Naive B cell (primary cell): ENCODE measurements at regions not wholly inside any gene's neighbourhood (a gene's known extent, or its start where the extent isn't known, plus 50 kb on each side); places are given as distances from the start of the nearest gene placed in this dataset.

Experiments used
- ATAC-seq, 2 donors: fragments of 150-1000 bp; cut with Tn5 transposase; 2 replicates each; pipeline ENCODE4 v1.10.0; 2021; ENCODE audit warnings: low read depth in 2 of 2, mild to moderate bottlenecking in 2 of 2, moderate library complexity in 2 of 2
- DNase-seq: peaks from one replicate; pipeline ENCODE4 v3.0.0; 2022
- H3K27ac Mint-ChIP-seq, 6 donors: one replicate each; pipeline ENCODE4 v1.8.0; 2020 to 2022; ENCODE audit warnings: mild to moderate bottlenecking in 6 of 6, mixed read lengths in 6 of 6, moderate library complexity in 5 of 6, inconsistent platforms in 2 of 6
- H3K27me3 Mint-ChIP-seq, 3 donors: one replicate each; pipeline ENCODE4 v1.8.0; 2021 to 2022; ENCODE audit warnings: mixed read lengths in 3 of 3, mild to moderate bottlenecking in 1 of 3
- H3K36me3 Mint-ChIP-seq, 2 donors: one replicate each; pipeline ENCODE4 v1.8.0; 2020 to 2022; ENCODE audit warnings: mixed read lengths in 2 of 2, inconsistent platforms in 1 of 2, mild to moderate bottlenecking in 1 of 2
- H3K4me1 Mint-ChIP-seq, 3 donors: one replicate each; pipeline ENCODE4 v1.8.0; 2020 to 2022; ENCODE audit warnings: mixed read lengths in 3 of 3, inconsistent platforms in 1 of 3, mild to moderate bottlenecking in 1 of 3, moderate library complexity in 1 of 3
- H3K4me3 Mint-ChIP-seq, 8 donors: one replicate each; pipeline ENCODE4 v1.8.0; 2020 to 2022; ENCODE audit warnings: mild to moderate bottlenecking in 8 of 8, mixed read lengths in 8 of 8, moderate library complexity in 8 of 8, inconsistent platforms in 2 of 8
- H3K9me3 Mint-ChIP-seq, 7 donors: one replicate each; pipeline ENCODE4 v1.8.0; 2020 to 2022; ENCODE audit warnings: mixed read lengths in 7 of 7, mild to moderate bottlenecking in 5 of 7, inconsistent platforms in 2 of 7, moderate library complexity in 1 of 7

- Mint-ChIP-seq H3K4me1 (peaks cover 7 to 9% (median 7%) of the 10 kb centered on the region in 3 donors), H3K27me3 (peaks cover 33% of the 10 kb centered on the region in 3 donors), H3K36me3 (no peaks in the 10 kb centered on the region)
These were observed 112.2 kb downstream of the TEX26 start for GRCh38 chr13:31044364-31045285.

DNA sequence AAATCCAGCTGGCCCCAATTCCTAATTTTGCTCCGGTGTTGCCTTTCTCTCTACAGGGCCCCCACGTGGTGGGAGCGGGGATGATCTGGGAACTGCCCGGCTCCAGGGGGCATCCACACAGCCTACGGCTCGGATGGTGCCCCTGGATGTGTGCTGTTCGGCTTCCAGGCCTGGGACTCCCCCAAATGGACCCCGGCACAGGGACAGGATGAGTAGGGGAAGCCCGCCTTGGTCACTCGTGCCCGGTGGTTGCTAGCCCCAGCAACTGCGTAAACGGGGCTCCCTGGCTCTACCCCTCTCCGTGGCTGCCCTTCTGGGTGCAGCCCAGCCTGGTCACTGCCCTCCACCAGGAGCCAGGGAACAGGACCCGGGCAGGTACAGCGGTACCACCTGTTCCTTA, 111.5 kb downstream of the TEX26 start:
- peak overlapping the region in 3 of 6 donors; percentile 43 to 53 (median 48) for H3K27ac Mint-ChIP-seq
- peaks cover 39 to 40% (median 40%) of the 10 kb centered on the region in 3 donors for H3K27me3 Mint-ChIP-seq
- peak overlapping the region in 1 of 8 donors; percentile 31 for H3K4me3 Mint-ChIP-seq
- H3K4me1 Mint-ChIP-seq: peaks cover 14 to 16% (median 14%) of the 10 kb centered on the region in 3 donors
- peak; percentile 12 to 16 for ATAC-seq
- H3K36me3 Mint-ChIP-seq: no peaks in the 10 kb centered on the region
- H3K9me3 Mint-ChIP-seq: peaks cover 0 to 2% (median 0%) of the 10 kb centered on the region in 7 donors
- DNase-seq: no peak

More at GRCh38 chr13:31044364-31045285, 112.2 kb downstream of the TEX26 start:
- DNase-seq (peak; percentile 51), ATAC-seq (peak; percentile 92 to 94)
- H3K27ac Mint-ChIP-seq: peak overlapping the region in 1 of 6 donors; percentile 48
- peaks cover 0 to 2% (median 0%) of the 10 kb centered on the region in 7 donors for H3K9me3 Mint-ChIP-seq
- peak overlapping the region in 2 of 8 donors; percentile 31 to 37 for H3K4me3 Mint-ChIP-seq

DNA sequence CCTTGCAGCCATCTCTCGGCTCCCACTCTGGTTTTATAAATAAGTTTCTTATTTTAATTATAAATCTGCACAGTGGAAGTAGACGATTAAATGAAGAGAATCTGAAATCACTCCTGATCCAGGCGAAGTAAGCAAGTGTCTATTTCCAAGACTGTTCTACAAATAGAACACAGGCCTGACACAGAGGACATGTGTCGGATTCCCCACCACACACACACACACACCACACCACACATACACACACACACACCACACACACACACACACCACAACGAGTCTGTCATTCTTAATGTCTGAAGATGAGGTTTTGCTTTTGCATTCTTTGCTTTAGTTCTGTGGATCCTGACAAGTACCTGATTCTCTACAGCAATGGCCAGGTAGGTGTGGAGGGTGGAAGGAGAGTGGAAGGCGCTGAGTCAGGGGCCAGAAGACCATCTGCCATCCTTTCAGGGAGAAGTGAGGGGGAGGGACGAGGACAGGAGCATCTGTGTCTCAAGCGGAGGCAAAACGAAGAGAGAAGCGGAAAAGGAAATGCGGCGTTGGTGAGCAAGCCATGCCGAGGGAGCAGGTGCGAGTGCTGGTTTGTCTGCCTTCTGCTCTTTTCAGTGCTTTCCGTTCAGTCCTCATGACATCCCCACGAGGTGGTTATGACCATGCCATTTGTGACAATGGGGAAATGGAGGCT, 110.2 kb downstream of the TEX26 start:
- Mint-ChIP-seq H3K27ac (no peak overlapping the region), H3K9me3 (peaks cover 0 to 2% (median 0%) of the 10 kb centered on the region in 7 donors), H3K4me1 (peaks cover 18 to 23% (median 20%) of the 10 kb centered on the region in 3 donors), H3K4me3 (peak overlapping the region in 1 of 8 donors; percentile 9), H3K27me3 (peaks cover 41 to 49% (median 47%) of the 10 kb centered on the region in 3 donors), H3K36me3 (no peaks in the 10 kb centered on the region)
- DNase-seq (no peak), ATAC-seq (no peak)

DNA sequence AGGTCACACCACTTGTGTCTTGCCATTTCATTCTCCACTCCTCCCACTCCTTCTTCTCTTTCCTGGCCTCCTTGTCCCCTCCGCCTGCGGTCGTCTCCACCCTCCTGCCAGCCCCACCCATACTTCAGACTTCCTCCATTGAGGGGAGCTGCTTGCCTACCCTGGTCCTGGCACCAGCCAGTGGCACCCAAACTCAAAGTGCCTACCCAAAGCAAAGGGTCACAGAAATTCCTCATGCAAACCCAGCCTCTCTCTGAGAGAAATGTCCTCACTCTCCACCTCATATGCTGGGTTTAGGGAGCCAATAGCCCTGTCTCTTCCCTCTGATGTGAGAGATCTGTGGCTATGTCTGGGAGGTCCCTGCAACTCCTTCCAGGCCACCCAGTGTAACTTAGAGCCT, 109.6 kb downstream of the TEX26 start:
- no peak for ATAC-seq
- H3K4me1 Mint-ChIP-seq: peaks cover 18 to 23% (median 20%) of the 10 kb centered on the region in 3 donors
- peaks cover 0 to 2% (median 0%) of the 10 kb centered on the region in 7 donors for H3K9me3 Mint-ChIP-seq
- no peak overlapping the region for H3K4me3 Mint-ChIP-seq
- peaks cover 41 to 50% (median 49%) of the 10 kb centered on the region in 3 donors for H3K27me3 Mint-ChIP-seq
- H3K36me3 Mint-ChIP-seq: no peaks in the 10 kb centered on the region
- DNase-seq: no peak
- no peak overlapping the region for H3K27ac Mint-ChIP-seq

- peaks cover 0 to 1% (median 0%) of the 10 kb centered on the region in 7 donors for H3K9me3 Mint-ChIP-seq
- peaks cover 13 to 20% (median 15%) of the 10 kb centered on the region in 3 donors for H3K4me1 Mint-ChIP-seq
- H3K36me3 Mint-ChIP-seq: no peaks in the 10 kb centered on the region
- ATAC-seq (peak; percentile 23 to 27), DNase-seq (no peak)
- peak overlapping the region in 3 of 6 donors; percentile 2 to 77 (median 67) for H3K27ac Mint-ChIP-seq
- H3K27me3 Mint-ChIP-seq: peaks cover 47 to 61% (median 55%) of the 10 kb centered on the region in 3 donors
- H3K4me3 Mint-ChIP-seq: peak overlapping the region in 5 of 8 donors; percentile 8 to 61 (median 43)
These were observed 106.5 kb downstream of the TEX26 start for GRCh38 chr13:31038834-31039552.

DNA sequence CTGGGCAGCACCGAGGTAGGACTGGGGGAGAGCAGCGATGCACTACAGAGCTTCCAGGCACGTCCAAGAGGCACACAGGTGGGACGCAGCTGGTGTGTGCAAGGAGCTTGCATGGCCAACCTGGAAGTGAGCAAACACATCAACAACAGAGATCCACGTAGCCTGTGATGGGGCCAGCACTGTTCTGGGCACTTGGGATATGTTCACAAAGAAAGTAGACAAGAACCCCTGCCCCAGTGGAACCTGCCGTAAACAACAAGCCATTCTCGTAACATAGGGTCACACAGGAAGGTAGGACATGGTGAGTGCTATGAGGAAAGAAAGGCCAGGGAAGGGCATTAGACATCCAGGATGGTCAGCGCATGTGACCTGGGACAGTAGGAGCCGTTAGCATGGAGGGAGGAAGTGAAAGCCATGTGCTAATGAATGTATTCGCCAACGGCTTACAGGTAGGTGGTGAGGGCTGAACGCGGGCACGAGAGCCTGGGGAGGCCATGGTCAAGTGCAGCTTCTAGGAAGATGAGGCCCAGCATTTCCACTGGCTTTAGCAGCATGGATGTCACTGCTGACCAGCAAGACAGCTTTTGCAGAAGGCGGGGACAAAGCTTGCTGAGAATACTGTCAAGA, 105.5 kb downstream of the TEX26 start:
- Mint-ChIP-seq H3K9me3 (peaks cover 0 to 1% (median 0%) of the 10 kb centered on the region in 7 donors), H3K4me3 (peak overlapping the region in 3 of 8 donors; percentile 0 to 55 (median 10)), H3K27ac (peak overlapping the region in 3 of 6 donors; percentile 2 to 48 (median 43)), H3K27me3 (peaks cover 45 to 56% (median 46%) of the 10 kb centered on the region in 3 donors), H3K36me3 (no peaks in the 10 kb centered on the region), H3K4me1 (peaks cover 13 to 20% (median 15%) of the 10 kb centered on the region in 3 donors)
- ATAC-seq (no peak), DNase-seq (no peak)

DNA sequence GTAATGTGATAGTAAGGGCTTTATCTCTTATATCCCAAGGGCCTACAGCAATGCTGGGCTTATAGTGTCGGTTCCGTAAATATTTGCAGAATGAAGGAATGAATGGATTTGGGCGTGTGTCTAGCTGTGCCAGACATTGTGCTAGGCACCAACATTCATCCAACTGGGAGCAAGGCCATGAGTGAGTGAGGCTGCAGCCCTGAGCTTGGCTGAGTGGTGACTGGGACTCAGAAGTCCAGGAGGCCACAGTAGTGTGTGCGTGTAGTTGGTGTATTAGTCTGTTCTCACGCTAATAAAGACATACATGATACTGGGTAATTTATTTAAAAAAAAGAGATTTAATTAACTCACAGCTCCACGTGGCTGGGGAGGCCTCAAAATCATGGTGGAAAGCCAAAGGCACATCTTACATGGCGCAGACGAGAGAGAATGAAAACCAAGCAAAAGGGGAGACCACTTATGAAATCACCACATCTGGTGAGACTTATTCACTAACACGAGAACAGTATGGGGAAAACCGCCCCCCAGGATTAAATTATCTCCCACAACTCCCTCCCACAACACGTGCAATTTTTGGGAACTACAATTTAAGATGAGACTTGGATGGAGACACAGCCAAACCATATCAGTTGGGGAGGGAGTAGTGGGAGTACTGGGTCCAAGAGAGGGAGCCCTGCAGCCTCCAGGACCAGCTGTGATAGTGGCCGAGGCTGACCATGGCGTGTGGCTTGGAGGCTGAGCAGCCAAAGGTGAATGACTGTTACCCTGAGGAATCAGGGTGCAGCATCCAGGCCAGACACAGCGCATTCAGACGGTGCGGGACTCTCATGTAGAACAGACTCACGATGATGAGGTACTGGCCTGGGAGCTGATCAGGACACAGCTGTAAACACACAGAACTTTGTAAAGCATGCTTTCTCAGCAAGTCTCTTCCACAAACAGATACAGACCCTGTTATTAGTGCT, 104.6 kb downstream of the TEX26 start:
- Mint-ChIP-seq H3K36me3 (no peaks in the 10 kb centered on the region), H3K27ac (peak overlapping the region in 1 of 6 donors; percentile 22), H3K27me3 (peaks cover 39 to 56% (median 45%) of the 10 kb centered on the region in 3 donors), H3K4me3 (no peak overlapping the region), H3K9me3 (no peaks in the 10 kb centered on the region), H3K4me1 (peaks cover 13 to 15% (median 15%) of the 10 kb centered on the region in 3 donors)
- no peak for DNase-seq
- ATAC-seq: no peak

GRCh38 chr13:31035185-31035965, 102.9 kb downstream of the TEX26 start:
- H3K9me3 Mint-ChIP-seq: no peaks in the 10 kb centered on the region
- no peaks in the 10 kb centered on the region for H3K36me3 Mint-ChIP-seq
- no peak for ATAC-seq
- H3K27me3 Mint-ChIP-seq: peaks cover 30 to 56% (median 50%) of the 10 kb centered on the region in 3 donors
- H3K4me3 Mint-ChIP-seq: no peak overlapping the region
- H3K27ac Mint-ChIP-seq: no peak overlapping the region
- peaks cover 13 to 15% (median 15%) of the 10 kb centered on the region in 3 donors for H3K4me1 Mint-ChIP-seq
- no peak for DNase-seq

GRCh38 chr13:31032528-31033113, 100.2 kb downstream of the TEX26 start:
- H3K27me3 Mint-ChIP-seq: peaks cover 17 to 55% (median 46%) of the 10 kb centered on the region in 3 donors
- no peak for ATAC-seq
- no peak overlapping the region for H3K4me3 Mint-ChIP-seq
- no peak overlapping the region for H3K27ac Mint-ChIP-seq
- no peak for DNase-seq
- no peaks in the 10 kb centered on the region for H3K36me3 Mint-ChIP-seq
- H3K9me3 Mint-ChIP-seq: peaks cover 0 to 2% (median 0%) of the 10 kb centered on the region in 7 donors
- no peaks in the 10 kb centered on the region for H3K4me1 Mint-ChIP-seq

DNA sequence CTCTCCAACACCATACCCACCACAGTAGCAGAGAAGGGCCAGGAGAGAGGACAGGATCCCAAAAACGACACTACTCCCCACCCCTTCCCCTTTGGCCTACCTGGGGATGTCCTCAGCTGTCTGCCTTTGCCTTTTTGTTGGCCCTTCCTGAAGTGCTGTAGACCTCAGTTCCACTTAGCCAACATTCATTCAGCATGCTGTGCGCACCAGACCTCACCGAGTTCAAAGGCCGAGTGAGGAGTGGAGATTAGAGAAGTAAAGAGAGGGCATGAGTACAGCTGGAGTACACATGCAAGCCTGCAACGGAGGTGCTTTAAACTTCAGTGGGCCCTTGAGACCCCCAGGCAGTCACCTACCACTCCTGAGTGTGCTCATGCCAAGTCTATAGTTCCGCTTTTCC, 99.0 kb downstream of the TEX26 start:
- peaks cover 15 to 53% (median 45%) of the 10 kb centered on the region in 3 donors for H3K27me3 Mint-ChIP-seq
- H3K4me3 Mint-ChIP-seq: peak overlapping the region in 1 of 8 donors; percentile 74
- H3K36me3 Mint-ChIP-seq: no peaks in the 10 kb centered on the region
- DNase-seq (no peak), ATAC-seq (no peak)
- peaks cover 0 to 2% (median 0%) of the 10 kb centered on the region in 7 donors for H3K9me3 Mint-ChIP-seq
- H3K27ac Mint-ChIP-seq: peak overlapping the region in 1 of 6 donors; percentile 51
- no peaks in the 10 kb centered on the region for H3K4me1 Mint-ChIP-seq

DNA sequence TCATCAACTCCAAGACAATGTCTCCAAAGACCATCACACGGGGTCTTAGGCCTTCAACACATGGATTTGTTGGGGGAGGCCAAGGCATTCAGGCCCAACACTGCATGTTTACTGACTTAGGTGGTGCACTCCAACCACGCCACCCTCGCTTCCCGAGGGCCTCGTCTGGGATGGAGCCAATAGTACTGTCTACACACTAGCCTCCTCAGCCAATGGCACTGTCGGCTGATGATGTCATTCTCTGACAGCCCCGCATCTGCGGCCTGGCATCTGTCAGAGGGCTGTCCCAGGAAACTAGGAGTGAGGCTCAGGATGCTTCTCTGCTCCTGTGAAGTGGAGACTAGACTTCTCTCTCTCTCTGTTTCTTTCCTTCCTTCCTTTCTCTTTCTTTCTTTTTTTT, 96.6 kb downstream of the TEX26 start:
- H3K27me3 Mint-ChIP-seq: peaks cover 6 to 44% (median 31%) of the 10 kb centered on the region in 3 donors
- ATAC-seq: no peak
- H3K36me3 Mint-ChIP-seq: no peaks in the 10 kb centered on the region
- H3K4me3 Mint-ChIP-seq: no peak overlapping the region
- no peaks in the 10 kb centered on the region for H3K4me1 Mint-ChIP-seq
- H3K9me3 Mint-ChIP-seq: peaks cover 0 to 2% (median 0%) of the 10 kb centered on the region in 7 donors
- H3K27ac Mint-ChIP-seq: no peak overlapping the region
- DNase-seq: no peak
